22Rv1 (cell line): ENCODE measurements at regions not wholly inside any gene's neighbourhood (a gene's known extent, or its start where the extent isn't known, plus 50 kb on each side); places are given as distances from the start of the nearest gene placed in this dataset.

ENCODE experiments used
- ZFX ChIP-seq: fragments of 450-650 bp; IDR thresholded peaks from 2 replicates; pipeline ENCODE4 v1.6.1; 2017; ENCODE audit warnings: antibody characterized with exemption, borderline replicate concordance
- TF ChIP-seq, protein P1 (sequence below): fragments of 450-650 bp; IDR thresholded peaks from 2 replicates; pipeline ENCODE4 v1.5.1; 2017; ENCODE audit warnings: mild to moderate bottlenecking

- TF ChIP-seq, protein P1, sequence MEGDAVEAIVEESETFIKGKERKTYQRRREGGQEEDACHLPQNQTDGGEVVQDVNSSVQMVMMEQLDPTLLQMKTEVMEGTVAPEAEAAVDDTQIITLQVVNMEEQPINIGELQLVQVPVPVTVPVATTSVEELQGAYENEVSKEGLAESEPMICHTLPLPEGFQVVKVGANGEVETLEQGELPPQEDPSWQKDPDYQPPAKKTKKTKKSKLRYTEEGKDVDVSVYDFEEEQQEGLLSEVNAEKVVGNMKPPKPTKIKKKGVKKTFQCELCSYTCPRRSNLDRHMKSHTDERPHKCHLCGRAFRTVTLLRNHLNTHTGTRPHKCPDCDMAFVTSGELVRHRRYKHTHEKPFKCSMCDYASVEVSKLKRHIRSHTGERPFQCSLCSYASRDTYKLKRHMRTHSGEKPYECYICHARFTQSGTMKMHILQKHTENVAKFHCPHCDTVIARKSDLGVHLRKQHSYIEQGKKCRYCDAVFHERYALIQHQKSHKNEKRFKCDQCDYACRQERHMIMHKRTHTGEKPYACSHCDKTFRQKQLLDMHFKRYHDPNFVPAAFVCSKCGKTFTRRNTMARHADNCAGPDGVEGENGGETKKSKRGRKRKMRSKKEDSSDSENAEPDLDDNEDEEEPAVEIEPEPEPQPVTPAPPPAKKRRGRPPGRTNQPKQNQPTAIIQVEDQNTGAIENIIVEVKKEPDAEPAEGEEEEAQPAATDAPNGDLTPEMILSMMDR: no peak
- no peak for TF ChIP-seq ZFX
These were observed 388.9 kb upstream of the NPVF start for GRCh38 chr7:25617214-25617613.
